Transverse colon (tissue), 3 donors: ENCODE measurements at regions not wholly inside any gene's neighbourhood (a gene's known extent, or its start where the extent isn't known, plus 50 kb on each side); places are given as distances from the start of the nearest gene placed in this dataset.

ENCODE experiments used
- CTCF ChIP-seq, 5 experiments: fragments of 200-600 bp in 3 of 5; fragments of 450-650 bp in 2 of 5; sonication (generic) in 3 of 5; IDR thresholded peaks; 1 replicate in 2 of 5; 2 replicates in 3 of 5; pipeline ENCODE4 v1.5.1; 2016 to 2017; ENCODE audit warnings: antibody characterized with exemption in 5 of 5, inconsistent platforms in 3 of 5, mild to moderate bottlenecking in 2 of 5, moderate library complexity in 1 of 5
- POLR2A ChIP-seq: fragments of 450-650 bp; IDR thresholded peaks from one replicate; pipeline ENCODE4 v1.6.1; 2016; ENCODE audit warnings: antibody characterized with exemption, mild to moderate bottlenecking, moderate library complexity

GRCh38 chr5:169350759-169351240 lies 49.9 kb upstream of the SLIT3 start:
- TF ChIP-seq CTCF (IDR thresholded peaks at IDR 0.05) (no peak), POLR2A (no peak)
